K562 (cell line): ENCODE measurements at regions not wholly inside any gene's neighbourhood (a gene's known extent, or its start where the extent isn't known, plus 50 kb on each side); places are given as distances from the start of the nearest gene placed in this dataset.

ENCODE experiments used
- ARID1B ChIP-seq: fragments of 450-650 bp; IDR thresholded peaks from 2 replicates; pipeline ENCODE4 v1.6.1; 2016; ENCODE audit warnings: antibody characterized with exemption, mild to moderate bottlenecking, inconsistent platforms
- ARID2 ChIP-seq: fragments of 450-650 bp; IDR thresholded peaks from 2 replicates; pipeline ENCODE4 v1.6.1; 2017; ENCODE audit warnings: antibody characterized with exemption, mild to moderate bottlenecking
- GATA2 ChIP-seq: sonication (generic); formaldehyde crosslinking; IDR thresholded peaks from 2 replicates; pipeline ENCODE4 v1.4.0; 2020; ENCODE audit warnings: mild to moderate bottlenecking, missing genetic modification reagents
- GTF2F1 ChIP-seq: IDR thresholded peaks from 2 replicates; pipeline ENCODE4 v1.6.1; 2011; ENCODE audit warnings: low read depth, low read length, improper control_type of control experiment
- KDM2B ChIP-seq: fragments of 250-450 bp; sonication (Bioruptor Pico); IDR thresholded peaks from 2 replicates; pipeline ENCODE4 v1.8.0; 2021; ENCODE audit warnings: mild to moderate bottlenecking, moderate library complexity
- MED1 ChIP-seq: sonication (generic); formaldehyde crosslinking; IDR thresholded peaks from 2 replicates; pipeline ENCODE4 v1.8.1; 2023; ENCODE audit warnings: missing genetic modification reagents, borderline replicate concordance
- NFE2 ChIP-seq: IDR thresholded peaks from 2 replicates; pipeline ENCODE4 v1.6.1; 2014; ENCODE audit warnings: antibody characterized with exemption, low read depth
- POLR2AphosphoS5 ChIP-seq: IDR thresholded peaks from 2 replicates; pipeline ENCODE4 v1.6.1; 2011; ENCODE audit warnings: mild to moderate bottlenecking, low read depth, low read length, moderate library complexity; ENCODE audit not compliant: control insufficient read depth, insufficient read depth
- SMARCC2 ChIP-seq: fragments of 450-650 bp; IDR thresholded peaks from 2 replicates; pipeline ENCODE4 v1.6.1; 2017; ENCODE audit warnings: antibody characterized with exemption, moderate library complexity, mild to moderate bottlenecking, low read depth
- STAT5A ChIP-seq: IDR thresholded peaks from 2 replicates; pipeline ENCODE4 v1.6.1; 2012; ENCODE audit warnings: low read length, inconsistent platforms, borderline replicate concordance
- TF ChIP-seq, protein P1 (sequence below): IDR thresholded peaks from 2 replicates; pipeline ENCODE4 v1.6.1; 2014; ENCODE audit warnings: antibody characterized with exemption
- TF ChIP-seq, protein P2 (sequence below): fragments of 200-800 bp; sonication (Bioruptor generic); IDR thresholded peaks from 2 replicates; pipeline ENCODE4 v1.6.1; 2017; ENCODE audit warnings: missing genetic modification characterization, missing compliant biosample characterization
- TF ChIP-seq, protein P3 (sequence below), 3 experiments: fragments of 200-800 bp in 1 of 3; fragments of 250-450 bp in 1 of 3; fragments of 450-650 bp in 1 of 3; sonication (Bioruptor Pico) in 1 of 3; sonication (Bioruptor generic) in 1 of 3; formaldehyde crosslinking in 1 of 3; IDR thresholded peaks; 2 replicates each; pipeline versions ENCODE4 v1.6.1 to v1.8.0; 2016 to 2022; ENCODE audit warnings: mild to moderate bottlenecking in 2 of 3, missing genetic modification characterization in 2 of 3, missing compliant biosample characterization in 1 of 3, moderate library complexity in 1 of 3
- TF ChIP-seq, protein P4 (sequence below), 2 experiments: fragments of 150-350 bp in 1 of 2; IDR thresholded peaks; 2 replicates each; pipeline ENCODE4 v1.6.1; 2012 to 2016; ENCODE audit warnings: low read depth in 2 of 2, low read length in 2 of 2, mild to moderate bottlenecking in 1 of 2, moderate library complexity in 1 of 2
- TF ChIP-seq, protein P5 (sequence below): fragments of 250-450 bp; sonication (Bioruptor Pico); IDR thresholded peaks from 2 replicates; pipeline ENCODE4 v1.4.0; 2020

DNA sequence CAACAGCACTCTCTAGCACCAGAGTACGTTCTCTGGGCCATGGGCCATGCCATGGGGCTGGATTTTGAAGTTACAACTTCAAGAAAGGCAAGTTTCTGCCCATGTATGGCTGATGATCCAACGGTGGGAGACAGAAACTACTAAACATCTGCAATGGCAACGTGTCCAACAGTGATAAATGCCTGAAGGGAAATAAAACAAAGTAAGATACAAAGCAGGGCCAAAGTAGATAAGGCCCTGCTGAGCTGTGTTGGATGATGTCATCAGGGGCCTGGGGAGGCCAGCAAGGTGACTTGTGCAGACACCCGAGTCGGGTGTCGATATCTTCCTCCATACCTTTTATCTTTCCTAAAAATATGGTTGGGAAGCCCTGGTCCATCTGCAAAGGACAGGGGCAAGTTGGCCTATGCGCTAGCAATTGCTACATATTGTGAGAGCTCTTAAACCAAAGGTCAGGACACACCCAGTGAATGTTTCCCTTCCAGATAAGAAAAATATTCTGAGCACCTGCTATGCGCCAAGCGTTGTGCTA, 487.2 kb downstream of the MN1 start (continued):
- TF ChIP-seq, protein P1, sequence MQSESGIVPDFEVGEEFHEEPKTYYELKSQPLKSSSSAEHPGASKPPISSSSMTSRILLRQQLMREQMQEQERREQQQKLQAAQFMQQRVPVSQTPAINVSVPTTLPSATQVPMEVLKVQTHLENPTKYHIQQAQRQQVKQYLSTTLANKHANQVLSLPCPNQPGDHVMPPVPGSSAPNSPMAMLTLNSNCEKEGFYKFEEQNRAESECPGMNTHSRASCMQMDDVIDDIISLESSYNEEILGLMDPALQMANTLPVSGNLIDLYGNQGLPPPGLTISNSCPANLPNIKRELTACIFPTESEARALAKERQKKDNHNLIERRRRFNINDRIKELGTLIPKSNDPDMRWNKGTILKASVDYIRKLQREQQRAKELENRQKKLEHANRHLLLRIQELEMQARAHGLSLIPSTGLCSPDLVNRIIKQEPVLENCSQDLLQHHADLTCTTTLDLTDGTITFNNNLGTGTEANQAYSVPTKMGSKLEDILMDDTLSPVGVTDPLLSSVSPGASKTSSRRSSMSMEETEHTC = 0 out of 2 replicates have a peak, but pooled peaks have one; percentile 30
- TF ChIP-seq GTF2F1 (no peak), SMARCC2 (peak; percentile 59; the same call in 1 of the 2 replicates), POLR2AphosphoS5 (peak; percentile 60; the same call in 1 of the 2 replicates), KDM2B (no peak), ARID2 (no peak), GATA2 (CRISPR knock-in tag) (peak; percentile 64; the same call in 1 of the 2 replicates), MED1 (no peak), NFE2 (0 out of 2 replicates have a peak, but pooled peaks have one; percentile 3), STAT5A (peak; percentile 62), ARID1B (peak; percentile 95)
- TF ChIP-seq, protein P2, sequence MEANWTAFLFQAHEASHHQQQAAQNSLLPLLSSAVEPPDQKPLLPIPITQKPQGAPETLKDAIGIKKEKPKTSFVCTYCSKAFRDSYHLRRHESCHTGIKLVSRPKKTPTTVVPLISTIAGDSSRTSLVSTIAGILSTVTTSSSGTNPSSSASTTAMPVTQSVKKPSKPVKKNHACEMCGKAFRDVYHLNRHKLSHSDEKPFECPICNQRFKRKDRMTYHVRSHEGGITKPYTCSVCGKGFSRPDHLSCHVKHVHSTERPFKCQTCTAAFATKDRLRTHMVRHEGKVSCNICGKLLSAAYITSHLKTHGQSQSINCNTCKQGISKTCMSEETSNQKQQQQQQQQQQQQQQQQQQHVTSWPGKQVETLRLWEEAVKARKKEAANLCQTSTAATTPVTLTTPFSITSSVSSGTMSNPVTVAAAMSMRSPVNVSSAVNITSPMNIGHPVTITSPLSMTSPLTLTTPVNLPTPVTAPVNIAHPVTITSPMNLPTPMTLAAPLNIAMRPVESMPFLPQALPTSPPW (CRISPR knock-in tag) = 0 out of 2 replicates have a peak, but pooled peaks have one; percentile 46
- TF ChIP-seq, protein P3, sequence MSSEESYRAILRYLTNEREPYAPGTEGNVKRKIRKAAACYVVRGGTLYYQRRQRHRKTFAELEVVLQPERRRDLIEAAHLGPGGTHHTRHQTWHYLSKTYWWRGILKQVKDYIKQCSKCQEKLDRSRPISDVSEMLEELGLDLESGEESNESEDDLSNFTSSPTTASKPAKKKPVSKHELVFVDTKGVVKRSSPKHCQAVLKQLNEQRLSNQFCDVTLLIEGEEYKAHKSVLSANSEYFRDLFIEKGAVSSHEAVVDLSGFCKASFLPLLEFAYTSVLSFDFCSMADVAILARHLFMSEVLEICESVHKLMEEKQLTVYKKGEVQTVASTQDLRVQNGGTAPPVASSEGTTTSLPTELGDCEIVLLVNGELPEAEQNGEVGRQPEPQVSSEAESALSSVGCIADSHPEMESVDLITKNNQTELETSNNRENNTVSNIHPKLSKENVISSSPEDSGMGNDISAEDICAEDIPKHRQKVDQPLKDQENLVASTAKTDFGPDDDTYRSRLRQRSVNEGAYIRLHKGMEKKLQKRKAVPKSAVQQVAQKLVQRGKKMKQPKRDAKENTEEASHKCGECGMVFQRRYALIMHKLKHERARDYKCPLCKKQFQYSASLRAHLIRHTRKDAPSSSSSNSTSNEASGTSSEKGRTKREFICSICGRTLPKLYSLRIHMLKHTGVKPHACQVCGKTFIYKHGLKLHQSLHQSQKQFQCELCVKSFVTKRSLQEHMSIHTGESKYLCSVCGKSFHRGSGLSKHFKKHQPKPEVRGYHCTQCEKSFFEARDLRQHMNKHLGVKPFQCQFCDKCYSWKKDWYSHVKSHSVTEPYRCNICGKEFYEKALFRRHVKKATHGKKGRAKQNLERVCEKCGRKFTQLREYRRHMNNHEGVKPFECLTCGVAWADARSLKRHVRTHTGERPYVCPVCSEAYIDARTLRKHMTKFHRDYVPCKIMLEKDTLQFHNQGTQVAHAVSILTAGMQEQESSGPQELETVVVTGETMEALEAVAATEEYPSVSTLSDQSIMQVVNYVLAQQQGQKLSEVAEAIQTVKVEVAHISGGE (CRISPR knock-in tag; IDR thresholded peaks at IDR 0.05) = peak in 1 of 3 experiments; percentile 79; a peak in 2 of 6 replicates
- TF ChIP-seq, protein P4, sequence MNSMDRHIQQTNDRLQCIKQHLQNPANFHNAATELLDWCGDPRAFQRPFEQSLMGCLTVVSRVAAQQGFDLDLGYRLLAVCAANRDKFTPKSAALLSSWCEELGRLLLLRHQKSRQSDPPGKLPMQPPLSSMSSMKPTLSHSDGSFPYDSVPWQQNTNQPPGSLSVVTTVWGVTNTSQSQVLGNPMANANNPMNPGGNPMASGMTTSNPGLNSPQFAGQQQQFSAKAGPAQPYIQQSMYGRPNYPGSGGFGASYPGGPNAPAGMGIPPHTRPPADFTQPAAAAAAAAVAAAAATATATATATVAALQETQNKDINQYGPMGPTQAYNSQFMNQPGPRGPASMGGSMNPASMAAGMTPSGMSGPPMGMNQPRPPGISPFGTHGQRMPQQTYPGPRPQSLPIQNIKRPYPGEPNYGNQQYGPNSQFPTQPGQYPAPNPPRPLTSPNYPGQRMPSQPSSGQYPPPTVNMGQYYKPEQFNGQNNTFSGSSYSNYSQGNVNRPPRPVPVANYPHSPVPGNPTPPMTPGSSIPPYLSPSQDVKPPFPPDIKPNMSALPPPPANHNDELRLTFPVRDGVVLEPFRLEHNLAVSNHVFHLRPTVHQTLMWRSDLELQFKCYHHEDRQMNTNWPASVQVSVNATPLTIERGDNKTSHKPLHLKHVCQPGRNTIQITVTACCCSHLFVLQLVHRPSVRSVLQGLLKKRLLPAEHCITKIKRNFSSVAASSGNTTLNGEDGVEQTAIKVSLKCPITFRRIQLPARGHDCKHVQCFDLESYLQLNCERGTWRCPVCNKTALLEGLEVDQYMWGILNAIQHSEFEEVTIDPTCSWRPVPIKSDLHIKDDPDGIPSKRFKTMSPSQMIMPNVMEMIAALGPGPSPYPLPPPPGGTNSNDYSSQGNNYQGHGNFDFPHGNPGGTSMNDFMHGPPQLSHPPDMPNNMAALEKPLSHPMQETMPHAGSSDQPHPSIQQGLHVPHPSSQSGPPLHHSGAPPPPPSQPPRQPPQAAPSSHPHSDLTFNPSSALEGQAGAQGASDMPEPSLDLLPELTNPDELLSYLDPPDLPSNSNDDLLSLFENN (IDR thresholded peaks at IDR 0.05; ENCODE audit: low read depth in 2 of 2, low read length in 2 of 2) = peak in 1 of 2 experiments; percentile 78; a peak in 2 of 4 replicates
- TF ChIP-seq, protein P5, sequence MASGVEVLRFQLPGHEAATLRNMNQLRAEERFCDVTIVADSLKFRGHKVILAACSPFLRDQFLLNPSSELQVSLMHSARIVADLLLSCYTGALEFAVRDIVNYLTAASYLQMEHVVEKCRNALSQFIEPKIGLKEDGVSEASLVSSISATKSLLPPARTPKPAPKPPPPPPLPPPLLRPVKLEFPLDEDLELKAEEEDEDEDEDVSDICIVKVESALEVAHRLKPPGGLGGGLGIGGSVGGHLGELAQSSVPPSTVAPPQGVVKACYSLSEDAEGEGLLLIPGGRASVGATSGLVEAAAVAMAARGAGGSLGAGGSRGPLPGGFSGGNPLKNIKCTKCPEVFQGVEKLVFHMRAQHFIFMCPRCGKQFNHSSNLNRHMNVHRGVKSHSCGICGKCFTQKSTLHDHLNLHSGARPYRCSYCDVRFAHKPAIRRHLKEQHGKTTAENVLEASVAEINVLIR (CRISPR knock-in tag) = no peak
